HL-60 (cell line): ENCODE measurements at regions not wholly inside any gene's neighbourhood (a gene's known extent, or its start where the extent isn't known, plus 50 kb on each side); places are given as distances from the start of the nearest gene placed in this dataset.

Experiments used
- DNase-seq, 2 experiments: peaks; one replicate each; pipeline ENCODE4 v3.0.0-alpha.2; 2010 to 2020; ENCODE audit warnings: low read depth in 1 of 2, low spot score in 1 of 2
- H3K27ac ChIP-seq: fragments of 250-450 bp; sonication (Bioruptor Pico); replicated peaks from 2 replicates; pipeline ENCODE4 v1.5.1; 2020; ENCODE audit warnings: mild to moderate bottlenecking, moderate library complexity
- H3K27me3 ChIP-seq: fragments of 250-450 bp; sonication (Bioruptor Pico); 2 replicates; pipeline ENCODE4 v1.5.1; 2021; ENCODE audit warnings: mild to moderate bottlenecking, moderate library complexity; ENCODE audit not compliant: insufficient read depth, poor library complexity, severe bottlenecking
- H3K4me3 ChIP-seq: replicated peaks from 2 replicates; pipeline ENCODE4 v1.5.1; 2011; ENCODE audit warnings: mild to moderate bottlenecking, control low read depth, low read length; ENCODE audit not compliant: insufficient read depth
- GABPA ChIP-seq: IDR thresholded peaks from 2 replicates; pipeline ENCODE4 v1.6.1; 2012; ENCODE audit warnings: low read depth
- POLR2AphosphoS5 ChIP-seq: IDR thresholded peaks from 2 replicates; pipeline ENCODE4 v1.6.1; 2012; ENCODE audit warnings: low read depth
- SPI1 ChIP-seq: IDR thresholded peaks from 2 replicates; pipeline ENCODE4 v1.6.1; 2012; ENCODE audit warnings: low read depth, mild to moderate bottlenecking, borderline replicate concordance
- TF ChIP-seq, protein P1 (sequence below): IDR thresholded peaks from 2 replicates; pipeline ENCODE4 v1.6.1; 2012; ENCODE audit warnings: low read depth; ENCODE audit not compliant: insufficient replicate concordance
- TF ChIP-seq, protein P2 (sequence below): IDR thresholded peaks from one replicate; pipeline ENCODE4 v1.5.1; 2011; ENCODE audit warnings: low read length, control low read depth, inconsistent platforms; ENCODE audit not compliant: insufficient read depth

DNA sequence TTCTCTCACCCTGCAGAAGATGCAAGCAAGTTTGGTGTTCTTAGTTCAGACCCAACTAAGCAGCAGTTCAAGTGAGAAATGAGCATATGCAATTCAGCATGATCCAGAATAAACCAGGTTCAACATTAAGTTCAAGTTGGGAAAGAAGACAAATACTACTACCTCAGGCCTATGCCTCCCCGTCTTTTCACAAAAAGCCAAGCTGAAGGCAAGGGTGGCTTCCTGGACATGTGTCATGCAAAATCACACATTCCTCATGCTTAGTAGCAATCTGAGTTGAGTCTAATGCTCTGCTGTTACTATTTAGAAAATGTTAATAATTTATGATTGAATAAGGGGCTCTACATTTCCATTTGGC, 453.4 kb upstream of the GRAMD2B start:
- H3K27ac ChIP-seq: no peak overlapping the region

DNA sequence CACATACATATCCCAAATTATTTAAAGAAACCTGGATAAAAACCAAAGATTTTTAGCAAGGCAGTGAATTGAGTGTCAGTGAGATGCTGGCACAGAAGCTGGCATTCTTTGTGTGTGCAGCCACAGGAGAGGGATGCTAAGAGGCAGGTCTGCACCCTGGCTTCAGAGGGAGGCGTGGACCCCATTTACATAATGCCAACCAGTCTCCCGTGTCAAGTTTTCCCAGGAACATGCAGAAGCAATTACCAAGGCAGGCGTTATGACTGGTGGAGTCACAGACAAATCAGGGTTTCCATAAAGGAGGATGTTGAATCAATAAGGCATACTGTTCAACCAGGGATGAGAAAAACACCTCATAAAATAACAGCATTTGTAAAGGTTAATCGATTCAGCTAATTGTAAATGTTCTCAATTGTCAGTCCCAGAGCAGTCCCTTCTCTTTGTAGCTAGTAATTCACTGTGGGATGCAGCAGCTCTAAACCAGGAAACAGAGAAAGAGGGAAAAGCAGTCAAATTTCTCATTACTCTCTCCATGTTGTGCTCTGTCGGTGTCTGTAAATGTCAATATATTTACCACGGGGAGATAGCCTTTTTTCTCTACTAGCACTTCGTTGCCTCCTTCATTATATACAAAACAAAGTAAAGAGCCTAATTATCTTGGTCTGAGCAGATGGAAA, 452.4 kb upstream of the GRAMD2B start:
- H3K4me3 ChIP-seq: no peak overlapping the region
- no peak for DNase-seq
- H3K27me3 ChIP-seq: no peaks in the 10 kb centered on the region
- H3K27ac ChIP-seq: no peak overlapping the region
- TF ChIP-seq POLR2AphosphoS5 (no peak), GABPA (no peak)

More for the DNA sequence above, 453.4 kb upstream of the GRAMD2B start:
- Histone ChIP-seq H3K4me3 (no peak overlapping the region), H3K27me3 (no peaks in the 10 kb centered on the region)
- DNase-seq: no peak
- TF ChIP-seq, protein P1, sequence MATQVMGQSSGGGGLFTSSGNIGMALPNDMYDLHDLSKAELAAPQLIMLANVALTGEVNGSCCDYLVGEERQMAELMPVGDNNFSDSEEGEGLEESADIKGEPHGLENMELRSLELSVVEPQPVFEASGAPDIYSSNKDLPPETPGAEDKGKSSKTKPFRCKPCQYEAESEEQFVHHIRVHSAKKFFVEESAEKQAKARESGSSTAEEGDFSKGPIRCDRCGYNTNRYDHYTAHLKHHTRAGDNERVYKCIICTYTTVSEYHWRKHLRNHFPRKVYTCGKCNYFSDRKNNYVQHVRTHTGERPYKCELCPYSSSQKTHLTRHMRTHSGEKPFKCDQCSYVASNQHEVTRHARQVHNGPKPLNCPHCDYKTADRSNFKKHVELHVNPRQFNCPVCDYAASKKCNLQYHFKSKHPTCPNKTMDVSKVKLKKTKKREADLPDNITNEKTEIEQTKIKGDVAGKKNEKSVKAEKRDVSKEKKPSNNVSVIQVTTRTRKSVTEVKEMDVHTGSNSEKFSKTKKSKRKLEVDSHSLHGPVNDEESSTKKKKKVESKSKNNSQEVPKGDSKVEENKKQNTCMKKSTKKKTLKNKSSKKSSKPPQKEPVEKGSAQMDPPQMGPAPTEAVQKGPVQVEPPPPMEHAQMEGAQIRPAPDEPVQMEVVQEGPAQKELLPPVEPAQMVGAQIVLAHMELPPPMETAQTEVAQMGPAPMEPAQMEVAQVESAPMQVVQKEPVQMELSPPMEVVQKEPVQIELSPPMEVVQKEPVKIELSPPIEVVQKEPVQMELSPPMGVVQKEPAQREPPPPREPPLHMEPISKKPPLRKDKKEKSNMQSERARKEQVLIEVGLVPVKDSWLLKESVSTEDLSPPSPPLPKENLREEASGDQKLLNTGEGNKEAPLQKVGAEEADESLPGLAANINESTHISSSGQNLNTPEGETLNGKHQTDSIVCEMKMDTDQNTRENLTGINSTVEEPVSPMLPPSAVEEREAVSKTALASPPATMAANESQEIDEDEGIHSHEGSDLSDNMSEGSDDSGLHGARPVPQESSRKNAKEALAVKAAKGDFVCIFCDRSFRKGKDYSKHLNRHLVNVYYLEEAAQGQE: no peak
- TF ChIP-seq, protein P2, sequence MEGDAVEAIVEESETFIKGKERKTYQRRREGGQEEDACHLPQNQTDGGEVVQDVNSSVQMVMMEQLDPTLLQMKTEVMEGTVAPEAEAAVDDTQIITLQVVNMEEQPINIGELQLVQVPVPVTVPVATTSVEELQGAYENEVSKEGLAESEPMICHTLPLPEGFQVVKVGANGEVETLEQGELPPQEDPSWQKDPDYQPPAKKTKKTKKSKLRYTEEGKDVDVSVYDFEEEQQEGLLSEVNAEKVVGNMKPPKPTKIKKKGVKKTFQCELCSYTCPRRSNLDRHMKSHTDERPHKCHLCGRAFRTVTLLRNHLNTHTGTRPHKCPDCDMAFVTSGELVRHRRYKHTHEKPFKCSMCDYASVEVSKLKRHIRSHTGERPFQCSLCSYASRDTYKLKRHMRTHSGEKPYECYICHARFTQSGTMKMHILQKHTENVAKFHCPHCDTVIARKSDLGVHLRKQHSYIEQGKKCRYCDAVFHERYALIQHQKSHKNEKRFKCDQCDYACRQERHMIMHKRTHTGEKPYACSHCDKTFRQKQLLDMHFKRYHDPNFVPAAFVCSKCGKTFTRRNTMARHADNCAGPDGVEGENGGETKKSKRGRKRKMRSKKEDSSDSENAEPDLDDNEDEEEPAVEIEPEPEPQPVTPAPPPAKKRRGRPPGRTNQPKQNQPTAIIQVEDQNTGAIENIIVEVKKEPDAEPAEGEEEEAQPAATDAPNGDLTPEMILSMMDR: no peak

DNA sequence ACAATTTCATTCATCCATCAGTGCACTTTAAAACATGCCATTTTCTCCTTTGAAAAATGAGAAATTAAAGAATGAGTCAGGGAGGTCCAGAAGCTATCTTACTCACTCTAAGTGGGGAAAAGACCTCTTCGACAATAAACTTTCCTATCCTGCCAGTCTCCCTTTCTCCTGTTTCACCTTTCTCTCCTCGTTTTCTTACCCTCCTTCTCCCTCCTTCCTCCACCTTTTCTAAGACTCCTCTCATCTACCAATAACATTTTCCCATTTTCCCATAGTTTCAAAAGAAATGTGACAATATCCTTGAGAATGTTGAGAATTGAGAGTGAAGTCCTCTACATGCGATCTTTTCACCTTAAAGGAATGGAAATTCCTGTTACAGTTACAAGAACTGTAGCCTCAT, 450.5 kb upstream of the GRAMD2B start:
- no peak for DNase-seq
- Histone ChIP-seq H3K27ac (no peak overlapping the region), H3K4me3 (no peak overlapping the region), H3K27me3 (no peaks in the 10 kb centered on the region)
- TF ChIP-seq, protein P2: no peak
- TF ChIP-seq, protein P1: no peak
- TF ChIP-seq POLR2AphosphoS5: no peak
- TF ChIP-seq SPI1: no peak
- TF ChIP-seq GABPA: no peak

DNA sequence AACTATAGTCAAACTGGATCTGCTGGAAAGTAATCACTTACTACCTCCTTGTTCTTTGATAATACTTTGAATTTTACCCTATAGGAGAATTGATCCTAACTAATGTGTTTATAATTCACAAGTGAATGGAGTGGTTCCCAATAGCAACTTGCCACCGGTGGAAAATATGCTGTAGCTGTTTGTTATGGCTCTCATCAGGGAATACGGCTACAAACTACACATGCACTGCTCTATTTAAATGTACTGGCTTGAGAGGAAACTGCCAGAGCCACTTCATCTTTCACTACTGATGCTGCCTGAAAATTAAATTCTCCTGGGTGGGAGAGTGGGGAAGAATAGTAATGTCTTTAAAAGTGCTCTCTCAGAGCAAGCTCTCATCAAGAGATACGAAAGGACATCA, 448.5 kb upstream of the GRAMD2B start:
- Histone ChIP-seq H3K27me3 (no peaks in the 10 kb centered on the region), H3K4me3 (no peak overlapping the region), H3K27ac (no peak overlapping the region)
- TF ChIP-seq, protein P1: no peak
- TF ChIP-seq POLR2AphosphoS5: no peak
- no peak for DNase-seq
